ENCODE measurements at regions not wholly inside any gene's neighbourhood (a gene's known extent, or its start where the extent isn't known, plus 50 kb on each side); places are given as distances from the start of the nearest gene placed in this dataset.

- DNase-seq (ENCODE audit: low read depth in 1 of 2, low spot score in 1 of 2) = no peak
Observed at GRCh38 chr6:164581563-164581962, 727.8 kb downstream of the C6orf118 start.

- DNase-seq (ENCODE audit: low read depth in 1 of 2, low spot score in 1 of 2) = no peak
Observed at GRCh38 chr6:164579035-164579434, 730.4 kb downstream of the C6orf118 start.

DNA sequence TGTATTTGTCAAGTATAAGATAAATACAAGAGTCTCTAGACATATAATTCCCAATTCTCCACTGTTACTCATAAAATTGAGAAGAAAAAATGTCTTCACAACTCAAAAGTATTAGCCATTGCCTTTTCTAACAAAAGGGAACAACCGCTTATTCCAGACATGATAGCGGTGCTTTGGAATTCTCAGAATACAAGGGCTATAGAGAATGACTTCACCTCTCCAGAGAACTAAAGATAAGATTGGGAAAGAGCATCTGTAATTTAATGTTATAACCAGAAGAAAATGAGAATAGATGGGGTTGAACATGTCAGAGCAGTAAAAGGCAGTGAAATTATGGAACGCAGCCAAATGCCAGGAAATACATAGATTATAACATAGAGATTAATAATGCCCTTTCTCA lies 730.8 kb downstream of the C6orf118 start:
- DNase-seq (ENCODE audit: low read depth in 1 of 2, low spot score in 1 of 2) = no peak

DNA sequence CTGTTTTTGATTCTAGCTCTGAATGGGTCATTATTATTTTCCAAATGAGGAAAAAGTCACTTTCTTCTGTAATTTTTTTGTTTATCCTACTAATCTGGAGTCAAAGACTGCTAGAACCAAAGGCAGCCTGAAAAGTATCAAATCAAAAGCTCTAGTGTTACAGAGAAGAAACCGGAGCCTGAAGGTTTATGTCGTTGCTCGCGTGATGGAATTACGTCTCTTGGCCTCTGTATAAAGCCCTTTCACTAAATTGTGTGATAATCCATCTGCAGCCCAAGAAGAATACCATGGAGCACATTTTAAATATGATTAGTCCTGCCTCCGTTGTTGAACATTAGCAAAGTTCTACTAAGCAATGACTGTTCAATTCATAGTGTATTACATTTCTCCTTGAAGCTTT lies 738.6 kb downstream of the C6orf118 start:
- no peak for DNase-seq (ENCODE audit: low read depth in 1 of 2, low spot score in 1 of 2)

DNA sequence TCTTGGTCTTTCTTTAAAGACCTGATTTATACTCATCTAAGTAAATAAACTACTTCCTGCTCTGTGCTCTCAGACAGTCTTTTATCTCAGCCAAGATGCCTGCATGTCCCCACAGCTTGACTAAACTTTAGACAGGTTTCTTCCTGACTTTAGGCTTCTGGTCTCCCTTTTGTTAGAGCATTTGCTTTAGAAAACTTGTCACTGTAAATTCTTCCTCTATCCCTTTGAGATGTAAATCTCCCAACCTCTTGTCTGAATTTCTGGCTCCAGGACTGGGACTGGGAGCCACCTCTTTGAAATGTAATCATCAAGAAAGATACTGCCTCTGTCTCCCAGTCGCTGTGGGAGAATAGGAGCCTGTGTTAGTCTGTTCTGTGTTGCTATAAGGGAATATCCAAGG lies 739.9 kb downstream of the C6orf118 start:
- no peak for DNase-seq (ENCODE audit: low read depth in 1 of 2, low spot score in 1 of 2)

- DNase-seq (ENCODE audit: low read depth in 1 of 2, low spot score in 1 of 2) = no peak
Observed at GRCh38 chr6:164563924-164564323, 745.5 kb downstream of the C6orf118 start.

DNA sequence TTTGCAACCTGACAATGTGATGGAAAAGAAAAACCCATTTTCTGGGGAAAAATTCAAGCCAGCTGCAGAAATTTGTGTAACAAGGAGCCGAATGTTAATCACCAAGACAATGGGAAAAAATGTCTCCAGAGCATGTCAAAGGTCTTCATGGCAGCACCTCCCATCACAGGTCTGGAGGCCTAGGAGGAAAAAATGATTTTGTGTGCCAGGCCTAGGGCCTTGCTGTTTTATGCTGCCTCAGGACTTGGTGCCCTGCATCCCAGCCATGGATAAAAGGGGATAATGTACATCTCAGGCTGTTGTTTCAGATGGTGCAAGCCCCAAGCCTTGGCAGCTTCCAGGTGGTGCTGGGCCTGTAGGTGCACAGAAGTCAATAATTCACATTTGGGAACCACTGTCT lies 747.7 kb downstream of the C6orf118 start:
- DNase-seq (ENCODE audit: low read depth in 1 of 2, low spot score in 1 of 2) = no peak

DNA sequence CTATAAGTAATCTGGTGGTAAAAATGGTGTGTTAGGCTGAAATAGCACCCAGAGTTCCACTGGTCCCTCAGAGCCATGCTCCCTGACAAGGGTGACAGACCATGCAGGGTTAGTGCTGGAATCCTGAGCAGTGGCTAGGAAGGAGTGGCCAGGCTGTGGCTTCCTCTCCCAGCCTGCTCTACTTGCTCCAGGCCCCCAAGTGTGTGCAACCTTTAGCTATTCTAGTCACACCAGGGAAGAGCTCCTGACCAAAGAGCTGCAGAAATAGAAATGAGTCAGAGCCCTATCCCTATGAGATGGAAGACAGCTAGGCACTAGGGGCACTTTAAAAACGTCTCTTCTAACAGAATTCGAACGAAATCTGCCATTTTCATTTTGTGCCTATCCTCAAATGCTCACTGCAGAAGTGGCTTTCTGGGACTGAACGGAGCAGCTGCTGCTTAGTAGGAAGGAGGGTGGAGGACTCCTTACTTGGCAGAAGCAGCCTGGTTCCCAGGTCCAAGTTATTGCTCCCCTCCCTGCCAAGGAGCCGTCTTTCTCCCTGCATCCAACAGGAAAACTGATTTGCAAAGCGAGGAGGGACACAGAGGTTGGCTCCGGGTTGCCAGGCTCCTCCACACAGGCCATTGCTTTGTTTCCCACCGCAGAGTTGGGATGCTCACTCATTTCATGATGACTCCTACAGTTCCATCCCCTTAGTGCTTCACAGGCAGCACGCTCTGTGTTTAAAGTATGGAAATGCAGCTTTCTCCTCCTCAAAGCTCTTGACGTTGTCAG lies 754.5 kb downstream of the C6orf118 start:
- no peak for DNase-seq (ENCODE audit: low read depth in 1 of 2, low spot score in 1 of 2)

- no peak for DNase-seq (ENCODE audit: low read depth in 1 of 2, low spot score in 1 of 2)
Observed at GRCh38 chr6:164554226-164554625, 755.2 kb downstream of the C6orf118 start.

- DNase-seq (ENCODE audit: low read depth in 1 of 2, low spot score in 1 of 2) = no peak
Observed at GRCh38 chr6:164551706-164552105, 757.7 kb downstream of the C6orf118 start.

DNA sequence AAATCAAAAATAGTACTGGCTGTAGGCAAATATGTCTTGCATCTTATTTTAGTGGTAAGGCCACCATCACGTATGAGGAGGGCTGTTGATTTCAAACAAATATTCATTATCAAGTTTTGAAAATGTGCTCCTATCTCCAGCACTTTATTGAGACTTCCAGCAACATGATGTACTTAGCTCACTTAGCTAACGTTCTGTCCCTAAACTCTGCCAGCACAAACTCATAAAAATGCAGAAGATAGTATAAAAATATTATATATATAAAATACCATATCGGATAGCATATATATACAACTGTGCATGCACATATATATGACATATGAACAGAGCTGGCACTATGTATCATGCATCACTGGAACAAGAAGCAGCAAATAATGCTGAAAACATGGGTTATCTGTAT lies 762.3 kb downstream of the C6orf118 start:
- DNase-seq (ENCODE audit: low read depth in 1 of 2, low spot score in 1 of 2) = no peak

- DNase-seq (ENCODE audit: low read depth in 1 of 2, low spot score in 1 of 2) = no peak
Observed at GRCh38 chr6:164546263-164546662, 763.1 kb downstream of the C6orf118 start.

DNA sequence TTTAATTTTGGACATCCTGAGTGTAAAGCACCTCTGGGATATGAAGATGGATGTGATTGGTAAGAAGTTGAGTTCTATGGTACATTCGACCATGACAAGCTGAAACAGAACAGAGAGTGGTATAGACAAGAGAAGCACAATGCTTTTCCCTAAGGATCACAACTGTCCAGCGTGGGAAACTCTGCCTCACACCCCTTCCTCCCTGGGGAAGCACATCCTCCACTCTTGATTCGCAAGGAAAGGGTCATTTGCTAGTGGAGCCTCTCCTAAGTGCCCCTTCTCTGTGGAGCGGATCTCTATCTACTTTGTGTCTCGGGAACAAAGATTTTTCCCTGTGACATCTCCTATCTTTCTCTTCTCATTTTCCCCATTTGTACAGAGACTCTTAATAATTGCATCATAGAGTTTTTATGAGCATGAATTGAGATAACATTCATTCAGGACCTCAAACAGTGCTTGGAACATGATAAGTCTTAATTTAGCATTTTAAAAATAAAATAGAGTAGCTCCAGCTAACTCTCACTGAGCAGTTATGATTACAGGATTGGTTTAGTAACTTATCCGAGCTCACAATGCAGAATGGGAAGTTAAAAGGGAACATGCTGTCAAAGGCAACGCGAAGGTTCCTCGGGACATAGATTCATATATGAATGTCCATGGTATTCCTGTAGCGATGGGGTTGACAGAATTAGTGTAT lies 775.2 kb downstream of the C6orf118 start:
- DNase-seq (ENCODE audit: low read depth in 1 of 2, low spot score in 1 of 2) = no peak

GRCh38 chr6:164533045-164533362 lies 776.4 kb downstream of the C6orf118 start:
- DNase-seq (ENCODE audit: low read depth in 1 of 2, low spot score in 1 of 2) = no peak

DNA sequence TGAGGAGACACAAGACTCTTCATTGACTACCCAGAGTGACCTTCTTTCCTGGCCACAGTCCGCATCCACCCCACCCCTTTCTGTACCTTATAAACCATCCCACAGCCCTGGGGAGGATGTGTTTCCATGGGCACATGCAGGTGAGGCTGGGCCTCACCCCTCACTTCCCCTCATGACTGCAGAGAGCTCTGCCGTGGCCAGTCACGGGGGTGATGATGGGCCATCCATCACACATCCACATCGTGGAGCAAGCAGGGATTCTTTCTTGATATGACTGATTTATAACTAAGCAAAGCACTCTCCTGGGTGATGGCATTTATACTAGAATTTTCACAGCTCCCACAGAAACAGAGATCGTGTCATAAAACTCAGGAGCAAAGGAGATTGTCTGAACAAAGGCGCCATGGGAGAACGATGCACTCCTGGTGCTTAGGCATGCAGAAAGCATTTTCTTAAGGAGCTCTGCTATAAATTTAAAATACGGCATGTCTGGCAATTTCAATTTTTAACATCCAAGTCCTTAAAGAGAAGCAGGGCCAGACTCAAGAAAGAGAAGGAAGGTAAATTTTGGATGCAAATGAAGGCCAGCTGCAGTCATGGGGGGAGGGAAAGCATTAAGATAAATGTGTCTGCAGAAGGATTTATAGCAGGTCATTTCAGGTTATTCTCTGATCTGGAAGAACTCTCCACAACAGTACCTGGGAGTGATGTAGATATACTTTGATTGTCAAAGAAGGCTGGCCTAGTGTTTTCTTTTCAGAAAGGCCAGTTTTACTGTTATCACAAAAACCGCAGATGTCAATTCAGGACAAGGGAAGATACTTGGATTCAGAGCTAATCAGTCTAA lies 777.0 kb downstream of the C6orf118 start:
- DNase-seq (ENCODE audit: low read depth in 1 of 2, low spot score in 1 of 2) = no peak

DNA sequence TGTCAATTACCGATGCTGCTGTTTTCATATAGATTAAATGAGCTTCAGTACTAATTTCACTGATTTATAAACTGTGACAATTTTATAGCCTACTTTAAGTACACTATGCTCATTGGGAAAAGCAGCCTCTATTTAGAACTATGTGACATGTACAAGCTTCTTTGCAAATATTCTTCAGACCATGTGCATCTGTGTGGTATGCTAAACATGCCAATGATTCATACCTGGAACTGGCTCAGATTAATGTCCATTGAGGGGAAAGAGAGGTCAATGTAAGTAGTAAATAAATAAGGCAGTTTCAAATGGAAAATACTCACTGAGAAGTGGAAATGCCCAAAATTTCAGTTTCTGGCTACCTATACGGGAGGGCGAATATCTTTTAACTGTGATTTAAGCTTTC lies 777.7 kb downstream of the C6orf118 start:
- no peak for DNase-seq (ENCODE audit: low read depth in 1 of 2, low spot score in 1 of 2)

- DNase-seq (ENCODE audit: low read depth in 1 of 2, low spot score in 1 of 2) = no peak
Observed at GRCh38 chr6:164528539-164528938, 780.9 kb downstream of the C6orf118 start.

DNA sequence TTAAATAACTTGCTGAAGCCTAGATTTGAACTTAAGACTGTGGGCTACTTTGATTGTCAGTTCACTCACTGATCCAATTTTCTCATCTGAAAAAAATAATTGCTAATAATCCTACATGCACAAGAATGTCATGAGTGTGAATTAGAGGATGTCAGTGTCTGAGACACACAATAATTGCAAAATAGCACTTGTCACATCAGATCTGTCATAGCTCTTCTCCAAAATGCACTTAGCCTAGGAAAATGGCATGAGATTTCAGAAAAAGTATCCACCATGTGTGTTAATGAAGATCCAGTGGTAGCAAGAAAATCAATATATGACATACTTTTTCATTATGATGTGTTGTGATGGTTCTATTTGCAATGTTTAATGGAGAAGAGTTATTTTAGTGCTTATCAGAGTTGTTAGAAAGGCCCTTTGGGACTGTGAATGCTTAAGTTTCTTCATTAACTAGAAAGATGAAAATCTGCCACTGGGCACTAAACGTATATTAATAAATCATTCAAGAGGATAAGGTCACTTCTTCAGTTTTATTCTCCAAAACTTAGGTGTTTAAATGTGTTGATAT lies 786.2 kb downstream of the C6orf118 start:
- DNase-seq (ENCODE audit: low read depth in 1 of 2, low spot score in 1 of 2) = no peak

DNA sequence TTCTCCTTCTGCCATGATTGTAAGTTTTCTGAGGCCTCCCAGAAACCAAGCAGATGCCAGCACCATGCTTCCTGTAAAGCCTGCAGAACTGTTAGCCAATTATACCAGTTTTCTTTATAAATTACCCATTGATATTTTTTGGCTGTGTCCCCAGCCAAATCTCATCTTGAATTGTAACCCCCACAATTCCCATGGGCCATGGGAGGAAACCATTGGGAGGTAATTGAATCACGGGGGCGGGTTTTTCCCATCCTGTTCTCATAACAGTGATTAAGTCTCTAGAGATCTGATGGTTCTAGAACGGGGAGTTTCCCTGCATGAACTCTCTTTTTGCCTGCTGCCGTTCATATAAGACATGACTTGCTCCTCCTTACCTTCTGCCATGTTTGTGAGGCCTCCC lies 788.5 kb downstream of the C6orf118 start:
- DNase-seq (ENCODE audit: low read depth in 1 of 2, low spot score in 1 of 2) = no peak

GRCh38 chr6:164507206-164507940 lies 802.0 kb downstream of the C6orf118 start:
- DNase-seq (ENCODE audit: low read depth in 1 of 2, low spot score in 1 of 2) = no peak

DNA sequence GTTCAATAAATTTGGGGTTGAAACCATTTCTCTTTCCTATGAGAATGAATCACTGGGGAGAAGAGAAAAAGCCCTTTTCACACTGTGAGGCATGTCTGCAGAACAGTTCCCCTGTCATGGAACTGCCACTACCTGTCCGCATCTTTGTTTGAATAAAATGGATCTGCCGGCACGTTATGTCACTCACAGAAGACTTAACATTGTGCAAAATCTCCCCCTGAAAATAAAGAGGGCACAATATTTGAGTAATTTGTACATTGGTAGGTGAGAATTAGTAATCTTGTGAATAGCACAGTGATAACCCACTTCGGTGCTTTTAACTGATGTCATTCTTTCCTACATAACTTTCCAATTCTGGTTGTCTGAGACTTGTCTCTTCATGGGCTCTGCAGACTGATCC lies 804.0 kb downstream of the C6orf118 start:
- no peak for DNase-seq (ENCODE audit: low read depth in 1 of 2, low spot score in 1 of 2)
